Head of caudate nucleus (tissue), 42 donors: ENCODE measurements at regions not wholly inside any gene's neighbourhood (a gene's known extent, or its start where the extent isn't known, plus 50 kb on each side); places are given as distances from the start of the nearest gene placed in this dataset.

Experiments
- DNase-seq, 42 donors: peaks; one replicate each; pipeline versions ENCODE4 v3.0.0 to v3.0.0-alpha.2; 2020 to 2021; ENCODE audit warnings: mixed read lengths in 7 of 42
- intact Hi-C: fragments of 100-400 bp; cut with DNase I; formaldehyde crosslinking; loops from one replicate; pipeline ENCODE4 v1.15.0; 2022

GRCh38 chr12:93180566-93180965 is 197.2 kb upstream of the NUDT4 start:
- intact Hi-C loops: no loop called here

GRCh38 chr12:93181409-93181965 is 196.2 kb upstream of the NUDT4 start:
- no peak for DNase-seq
- intact Hi-C loops: no loop called here

More at GRCh38 chr12:93180566-93180965, 197.2 kb upstream of the NUDT4 start:
- no peak for DNase-seq

GRCh38 chr12:93183940-93184671 is 193.6 kb upstream of the NUDT4 start:
- intact Hi-C loops: no loop called here
- DNase-seq: peak in 8 of 42 donors; percentile 5 to 52 (median 16)

GRCh38 chr12:93184672-93185368 is 192.9 kb upstream of the NUDT4 start:
- no peak for DNase-seq
- intact Hi-C loops: no loop called here

- intact Hi-C loops: no loop called here
Measured at GRCh38 chr12:93185369-93185741, 192.4 kb upstream of the NUDT4 start.

GRCh38 chr12:93186131-93186530 is 191.6 kb upstream of the NUDT4 start:
- intact Hi-C loops: no loop called here
- DNase-seq: no peak

More at GRCh38 chr12:93185369-93185741, 192.4 kb upstream of the NUDT4 start:
- no peak for DNase-seq

- intact Hi-C loops: no loop called here
- DNase-seq: no peak
Measured at GRCh38 chr12:93186621-93187020, 191.1 kb upstream of the NUDT4 start.

GRCh38 chr12:93191423-93191822 is 186.3 kb upstream of the NUDT4 start:
- no peak for DNase-seq

GRCh38 chr12:93191956-93192355 is 185.8 kb upstream of the NUDT4 start:
- DNase-seq: peak in 6 of 42 donors; percentile 19 to 72 (median 38)
- intact Hi-C loops: no loop called here

More at GRCh38 chr12:93191423-93191822, 186.3 kb upstream of the NUDT4 start:
- intact Hi-C loops: no loop called here

- DNase-seq: no peak
- intact Hi-C loops: no loop called here
Measured at GRCh38 chr12:93192878-93193277, 184.8 kb upstream of the NUDT4 start.

- DNase-seq: no peak
- intact Hi-C loops: no loop called here
Measured at GRCh38 chr12:93195511-93195910, 182.2 kb upstream of the NUDT4 start.

GRCh38 chr12:93197067-93197593 is 180.6 kb upstream of the NUDT4 start:
- intact Hi-C loops: no loop called here

GRCh38 chr12:93198086-93198485 is 179.6 kb upstream of the NUDT4 start:
- DNase-seq: no peak
- intact Hi-C loops: no loop called here

More at GRCh38 chr12:93197067-93197593, 180.6 kb upstream of the NUDT4 start:
- DNase-seq: no peak

- intact Hi-C loops: no loop called here
Measured at GRCh38 chr12:93199831-93200236, 177.9 kb upstream of the NUDT4 start.

GRCh38 chr12:93200291-93200917 is 177.3 kb upstream of the NUDT4 start:
- DNase-seq: no peak
- intact Hi-C loops: no loop called here

More at GRCh38 chr12:93199831-93200236, 177.9 kb upstream of the NUDT4 start:
- DNase-seq: no peak

- intact Hi-C loops: no loop called here
- no peak for DNase-seq
Measured at GRCh38 chr12:93201990-93202389, 175.7 kb upstream of the NUDT4 start.

GRCh38 chr12:93202688-93203087 is 175.0 kb upstream of the NUDT4 start:
- DNase-seq: no peak
- intact Hi-C loops: no loop called here

GRCh38 chr12:93203361-93203760 is 174.4 kb upstream of the NUDT4 start:
- intact Hi-C loops: no loop called here
- no peak for DNase-seq

GRCh38 chr12:93204896-93205295 is 172.8 kb upstream of the NUDT4 start:
- DNase-seq: no peak
- intact Hi-C loops: no loop called here

- intact Hi-C loops: no loop called here
- DNase-seq: no peak
Measured at GRCh38 chr12:93205361-93205760, 172.4 kb upstream of the NUDT4 start.
